ENCODE measurements at regions not wholly inside any gene's neighbourhood (a gene's known extent, or its start where the extent isn't known, plus 50 kb on each side); places are given as distances from the start of the nearest gene placed in this dataset.
"Not testable (repeated sequence)": the region's sequence is repeated elsewhere in the genome, so short reads cannot be mapped to it uniquely, and the experiment has no call there.

DNA sequence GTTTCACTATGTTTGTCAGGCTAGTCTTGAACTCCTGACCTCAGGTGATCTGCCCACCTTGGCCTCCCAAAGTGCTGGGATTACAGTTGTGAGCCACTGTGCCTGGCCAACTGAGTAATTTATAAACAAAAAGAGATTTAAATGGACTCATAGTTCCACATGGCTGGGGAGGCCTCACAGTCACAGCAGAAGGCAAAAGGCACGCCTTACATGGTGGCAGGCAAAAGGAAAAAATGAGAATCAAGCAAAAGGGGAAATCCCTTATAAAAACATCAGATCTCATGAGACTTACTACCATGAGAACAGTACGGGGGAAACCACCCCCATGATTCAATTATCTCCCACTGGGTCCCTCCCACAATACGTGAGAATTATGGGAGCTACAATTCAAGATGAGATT lies 73.2 kb upstream of the TIAM1 start:
- not testable (repeated sequence) for TF ChIP-seq POLR2A, CTCF (IDR thresholded peaks at IDR 0.05)

Data from lower leg skin (tissue), 3 donors.